ENCODE measurements at regions not wholly inside any gene's neighbourhood (a gene's known extent, or its start where the extent isn't known, plus 50 kb on each side); places are given as distances from the start of the nearest gene placed in this dataset.
"Not testable (repeated sequence)": the region's sequence is repeated elsewhere in the genome, so short reads cannot be mapped to it uniquely, and the experiment has no call there.

DNA sequence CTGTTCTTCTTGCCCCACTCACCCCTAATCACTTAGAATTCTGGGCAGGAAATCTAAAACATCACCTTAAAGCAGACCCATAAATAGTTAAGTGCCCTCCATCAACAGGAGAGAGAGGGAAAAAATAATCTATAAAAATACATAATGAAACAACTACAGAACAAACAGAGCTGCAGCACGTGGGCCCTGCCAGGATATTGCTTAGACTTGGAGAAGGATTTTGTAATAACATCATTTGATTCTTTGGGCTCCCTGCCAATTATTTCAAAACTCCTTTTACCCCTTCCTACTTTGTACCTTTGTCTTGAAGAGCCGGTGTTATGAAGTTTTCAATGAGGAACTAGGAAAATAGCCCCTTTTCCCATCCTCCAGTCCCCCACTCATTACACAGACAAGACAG lies 130.6 kb upstream of the TOX3 start:
- H3K79me2 ChIP-seq (ENCODE audit: low read length) = no peaks in the 10 kb centered on the region
- H3K4me2 ChIP-seq (ENCODE audit: low read depth, low read length, poor library complexity, severe bottlenecking) = no peak overlapping the region
- DNase-seq = no peak
- no peaks in the 10 kb centered on the region for H4K20me1 ChIP-seq (ENCODE audit: insufficient read depth, low read depth, low read length)
- H3K9me3 ChIP-seq (ENCODE audit: low read length) = no peaks in the 10 kb centered on the region
- H3K27ac ChIP-seq (ENCODE audit: low read length) = no peak overlapping the region
- H3K4me3 ChIP-seq (ENCODE audit: low read length) = no peak overlapping the region
- no peaks in the 10 kb centered on the region for H3K9me2 ChIP-seq (replicated peaks; ENCODE audit: insufficient read depth, low read length)
- no peaks in the 10 kb centered on the region for H3K4me1 ChIP-seq (ENCODE audit: low read length)
- H3K27me3 ChIP-seq (ENCODE audit: low read length) = no peaks in the 10 kb centered on the region
- no peaks in the 10 kb centered on the region for H3K36me3 ChIP-seq (ENCODE audit: insufficient read depth, low read length)
- H3K9ac ChIP-seq (ENCODE audit: low read length) = no peak overlapping the region
- no peak overlapping the region for H2AFZ ChIP-seq (ENCODE audit: low read length)

DNA sequence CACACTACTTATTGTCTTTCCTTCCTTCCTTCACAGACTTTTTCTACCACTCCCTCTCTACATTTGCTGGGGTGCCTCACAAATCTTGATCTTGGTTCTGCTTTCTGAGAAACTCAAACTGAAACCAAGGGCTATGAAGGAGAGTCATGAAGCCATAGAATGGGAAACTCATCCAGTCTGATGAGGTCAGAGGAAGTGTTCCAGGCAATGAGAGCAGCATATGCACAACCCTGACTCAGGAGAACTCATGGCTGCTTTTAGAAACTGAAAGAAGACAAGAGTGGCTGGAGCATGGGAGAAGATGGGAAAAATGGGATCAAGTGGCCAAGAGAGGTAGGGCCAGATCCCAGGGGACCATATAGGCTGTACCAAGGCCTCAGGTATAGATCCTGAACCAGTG lies 130.0 kb upstream of the TOX3 start:
- H3K27me3 ChIP-seq (ENCODE audit: low read length) = no peaks in the 10 kb centered on the region
- DNase-seq = no peak
- no peaks in the 10 kb centered on the region for H3K9me2 ChIP-seq (replicated peaks; ENCODE audit: insufficient read depth, low read length)
- no peaks in the 10 kb centered on the region for H3K4me1 ChIP-seq (ENCODE audit: low read length)
- no peak overlapping the region for H3K9ac ChIP-seq (ENCODE audit: low read length)
- H3K9me3 ChIP-seq (ENCODE audit: low read length) = no peaks in the 10 kb centered on the region
- no peak overlapping the region for H3K4me3 ChIP-seq (ENCODE audit: low read length)
- no peak overlapping the region for H3K27ac ChIP-seq (ENCODE audit: low read length)
- no peak overlapping the region for H3K4me2 ChIP-seq (ENCODE audit: low read depth, low read length, poor library complexity, severe bottlenecking)
- H3K79me2 ChIP-seq (ENCODE audit: low read length) = no peaks in the 10 kb centered on the region
- H2AFZ ChIP-seq (ENCODE audit: low read length) = no peak overlapping the region
- H3K36me3 ChIP-seq (ENCODE audit: insufficient read depth, low read length) = no peaks in the 10 kb centered on the region
- no peaks in the 10 kb centered on the region for H4K20me1 ChIP-seq (ENCODE audit: insufficient read depth, low read depth, low read length)

DNA sequence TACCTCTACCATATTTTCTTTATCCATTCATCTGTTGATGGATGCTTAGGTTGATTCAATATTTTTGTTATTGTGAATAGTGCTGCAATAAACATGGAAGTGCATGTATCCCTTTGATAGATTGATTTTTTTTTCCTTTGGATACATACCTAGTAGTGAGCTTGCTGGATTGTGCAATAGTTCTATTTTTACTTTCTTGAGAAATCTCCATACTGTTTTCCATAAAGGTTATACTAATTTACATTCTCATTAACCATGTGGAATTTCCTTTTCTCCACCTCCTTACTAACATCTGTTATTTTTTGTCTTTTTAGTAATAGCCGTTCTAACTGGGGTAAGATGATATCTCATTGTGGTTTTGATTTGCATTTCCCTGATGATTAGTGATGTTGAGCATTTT lies 124.6 kb upstream of the TOX3 start:
- H3K4me1 ChIP-seq (ENCODE audit: low read length) = no peaks in the 10 kb centered on the region
- H4K20me1 ChIP-seq (ENCODE audit: insufficient read depth, low read depth, low read length) = no peaks in the 10 kb centered on the region
- H3K4me2 ChIP-seq (ENCODE audit: low read depth, low read length, poor library complexity, severe bottlenecking) = no peak overlapping the region
- H3K79me2 ChIP-seq (ENCODE audit: low read length) = no peaks in the 10 kb centered on the region
- no peak overlapping the region for H2AFZ ChIP-seq (ENCODE audit: low read length)
- H3K9me3 ChIP-seq (ENCODE audit: low read length) = no peaks in the 10 kb centered on the region
- H3K27ac ChIP-seq (ENCODE audit: low read length) = no peak overlapping the region
- H3K9ac ChIP-seq (ENCODE audit: low read length) = no peak overlapping the region
- DNase-seq = no peak
- no peaks in the 10 kb centered on the region for H3K36me3 ChIP-seq (ENCODE audit: insufficient read depth, low read length)
- no peak overlapping the region for H3K4me3 ChIP-seq (ENCODE audit: low read length)
- no peaks in the 10 kb centered on the region for H3K27me3 ChIP-seq (ENCODE audit: low read length)
- H3K9me2 ChIP-seq (replicated peaks; ENCODE audit: insufficient read depth, low read length) = no peaks in the 10 kb centered on the region

DNA sequence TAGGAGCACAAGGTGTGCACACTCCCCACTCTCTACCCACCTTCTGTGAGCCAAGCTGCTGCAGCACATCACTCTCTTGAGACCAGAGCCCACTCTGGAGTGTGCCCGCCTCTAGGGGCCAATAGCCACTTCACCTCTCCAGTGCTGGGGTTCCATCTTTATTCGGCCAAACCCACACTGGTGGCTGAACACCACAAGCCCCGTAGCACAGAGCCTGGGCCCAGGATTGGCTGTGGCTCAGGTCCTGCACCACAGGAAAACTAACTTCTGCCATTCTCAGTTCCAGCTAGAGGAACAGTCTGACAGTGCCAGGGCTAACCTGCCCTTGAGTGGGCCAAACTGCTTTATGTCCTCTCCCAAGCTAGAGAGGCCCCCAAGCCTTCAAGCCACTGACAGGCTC lies 111.0 kb upstream of the TOX3 start:
- Histone ChIP-seq H3K27me3 (ENCODE audit: low read length) (no peaks in the 10 kb centered on the region), H3K9me3 (ENCODE audit: low read length) (no peaks in the 10 kb centered on the region), H3K9ac (ENCODE audit: low read length) (no peak overlapping the region), H3K4me3 (ENCODE audit: low read length) (no peak overlapping the region), H3K79me2 (ENCODE audit: low read length) (no peaks in the 10 kb centered on the region), H3K4me2 (ENCODE audit: low read depth, low read length, poor library complexity, severe bottlenecking) (no peak overlapping the region), H3K4me1 (ENCODE audit: low read length) (no peaks in the 10 kb centered on the region), H2AFZ (ENCODE audit: low read length) (no peak overlapping the region), H3K36me3 (ENCODE audit: insufficient read depth, low read length) (no peaks in the 10 kb centered on the region), H3K9me2 (replicated peaks; ENCODE audit: insufficient read depth, low read length) (no peaks in the 10 kb centered on the region), H3K27ac (ENCODE audit: low read length) (no peak overlapping the region), H4K20me1 (ENCODE audit: insufficient read depth, low read depth, low read length) (no peaks in the 10 kb centered on the region)
- no peak for DNase-seq

DNA sequence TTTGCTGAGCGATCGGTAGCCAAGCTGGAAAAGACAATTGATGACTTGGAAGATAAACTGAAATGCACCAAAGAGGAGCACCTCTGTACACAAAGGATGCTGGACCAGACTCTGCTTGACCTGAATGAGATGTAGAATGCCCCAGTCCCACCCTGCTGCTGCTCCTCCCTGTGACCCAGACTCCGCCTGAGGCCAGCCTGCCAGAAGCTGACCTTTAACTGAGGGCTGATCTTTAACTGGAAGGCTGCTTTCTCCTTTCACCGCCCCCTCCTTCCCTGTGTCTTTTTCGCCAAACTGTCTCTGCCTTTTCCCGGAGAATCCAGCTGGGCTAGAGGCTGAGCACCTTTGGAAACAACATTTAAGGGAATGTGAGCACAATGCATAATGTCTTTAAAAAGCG lies 109.0 kb upstream of the TOX3 start:
- H2AFZ ChIP-seq (ENCODE audit: low read length); H3K9me2 ChIP-seq (replicated peaks; ENCODE audit: insufficient read depth, low read length); H3K27me3 ChIP-seq (ENCODE audit: low read length); H3K79me2 ChIP-seq (ENCODE audit: low read length); H3K27ac ChIP-seq (ENCODE audit: low read length); H3K4me2 ChIP-seq (ENCODE audit: low read depth, low read length, poor library complexity, severe bottlenecking); H3K36me3 ChIP-seq (ENCODE audit: insufficient read depth, low read length); H3K9ac ChIP-seq (ENCODE audit: low read length); H3K9me3 ChIP-seq (ENCODE audit: low read length); DNase-seq; H3K4me1 ChIP-seq (ENCODE audit: low read length); H3K4me3 ChIP-seq (ENCODE audit: low read length); H4K20me1 ChIP-seq (ENCODE audit: insufficient read depth, low read depth, low read length): not testable (repeated sequence)

DNA sequence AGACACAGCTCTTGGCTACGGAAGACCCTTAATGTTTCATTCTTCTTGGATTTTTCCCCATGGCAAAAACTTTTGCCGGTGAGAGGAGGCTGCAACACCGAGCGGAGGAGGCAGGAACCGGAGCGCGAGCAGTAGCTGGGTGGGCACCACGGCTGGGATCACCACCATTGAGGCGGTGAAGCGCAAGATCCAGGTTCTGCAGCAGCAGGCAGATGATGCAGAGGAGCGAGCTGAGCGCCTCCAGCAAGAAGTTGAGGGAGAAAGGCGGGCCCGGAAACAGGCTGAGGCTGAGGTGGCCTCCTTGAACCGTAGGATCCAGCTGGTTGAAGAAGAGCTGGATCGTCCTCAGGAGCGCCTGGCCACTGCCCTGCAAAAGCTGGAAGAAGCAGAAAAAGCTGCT lies 108.2 kb upstream of the TOX3 start:
- not testable (repeated sequence) for H3K9me2 ChIP-seq (replicated peaks; ENCODE audit: insufficient read depth, low read length); H4K20me1 ChIP-seq (ENCODE audit: insufficient read depth, low read depth, low read length); H3K4me3 ChIP-seq (ENCODE audit: low read length); H3K79me2 ChIP-seq (ENCODE audit: low read length); H3K4me2 ChIP-seq (ENCODE audit: low read depth, low read length, poor library complexity, severe bottlenecking); H3K27ac ChIP-seq (ENCODE audit: low read length); H3K4me1 ChIP-seq (ENCODE audit: low read length); DNase-seq; H3K9ac ChIP-seq (ENCODE audit: low read length); H2AFZ ChIP-seq (ENCODE audit: low read length); H3K36me3 ChIP-seq (ENCODE audit: insufficient read depth, low read length); H3K9me3 ChIP-seq (ENCODE audit: low read length); H3K27me3 ChIP-seq (ENCODE audit: low read length)

DNA sequence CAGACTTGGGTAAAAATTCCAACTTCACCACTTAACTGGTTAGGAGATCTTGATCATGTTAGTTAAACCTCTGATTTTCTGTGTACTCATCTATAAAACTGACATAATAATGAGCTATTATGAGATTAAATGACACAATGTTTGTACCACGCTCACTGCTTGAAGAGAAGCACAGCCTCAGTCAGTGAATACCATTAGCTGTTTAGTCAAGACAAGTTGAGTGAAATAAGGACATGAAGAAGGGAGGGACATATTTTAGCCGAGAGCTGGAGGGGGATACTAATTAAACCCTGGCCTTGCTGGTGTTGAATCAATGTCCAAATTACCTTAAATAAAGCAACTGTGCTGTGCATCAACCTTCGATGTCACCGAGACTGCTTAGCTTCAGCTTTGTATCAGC lies 105.1 kb upstream of the TOX3 start:
- Histone ChIP-seq H3K9ac (ENCODE audit: low read length) (no peak overlapping the region), H3K27me3 (ENCODE audit: low read length) (no peaks in the 10 kb centered on the region), H2AFZ (ENCODE audit: low read length) (no peak overlapping the region), H3K9me3 (ENCODE audit: low read length) (no peaks in the 10 kb centered on the region), H4K20me1 (ENCODE audit: insufficient read depth, low read depth, low read length) (no peaks in the 10 kb centered on the region), H3K9me2 (replicated peaks; ENCODE audit: insufficient read depth, low read length) (no peaks in the 10 kb centered on the region), H3K4me1 (ENCODE audit: low read length) (no peaks in the 10 kb centered on the region), H3K79me2 (ENCODE audit: low read length) (no peaks in the 10 kb centered on the region), H3K36me3 (ENCODE audit: insufficient read depth, low read length) (no peaks in the 10 kb centered on the region), H3K4me2 (ENCODE audit: low read depth, low read length, poor library complexity, severe bottlenecking) (no peak overlapping the region), H3K27ac (ENCODE audit: low read length) (no peak overlapping the region), H3K4me3 (ENCODE audit: low read length) (no peak overlapping the region)
- DNase-seq = no peak

DNA sequence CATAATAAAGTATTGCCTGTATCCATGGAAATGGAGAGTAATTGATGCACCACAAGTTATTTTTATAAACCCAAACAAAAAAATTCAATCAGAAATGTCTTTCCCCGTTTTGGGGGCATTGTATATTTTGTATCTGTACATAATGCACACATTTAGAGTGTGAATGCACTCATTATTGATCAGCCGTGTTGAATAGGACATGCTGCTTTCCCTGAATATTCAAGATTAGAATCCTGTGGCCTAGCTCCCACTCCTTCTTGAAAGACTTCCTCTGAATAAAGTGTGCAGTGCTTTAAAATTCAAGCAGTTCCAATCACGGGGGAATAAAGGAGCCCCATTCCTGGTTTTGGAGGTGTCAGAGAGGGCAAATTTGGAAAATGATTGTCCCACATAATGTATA lies 103.8 kb upstream of the TOX3 start:
- DNase-seq = no peak
- Histone ChIP-seq H3K9me3 (ENCODE audit: low read length) (no peaks in the 10 kb centered on the region), H3K36me3 (ENCODE audit: insufficient read depth, low read length) (no peaks in the 10 kb centered on the region), H2AFZ (ENCODE audit: low read length) (no peak overlapping the region), H3K4me2 (ENCODE audit: low read depth, low read length, poor library complexity, severe bottlenecking) (no peak overlapping the region), H3K9ac (ENCODE audit: low read length) (no peak overlapping the region), H3K27ac (ENCODE audit: low read length) (no peak overlapping the region), H3K9me2 (replicated peaks; ENCODE audit: insufficient read depth, low read length) (no peaks in the 10 kb centered on the region), H3K27me3 (ENCODE audit: low read length) (no peaks in the 10 kb centered on the region), H4K20me1 (ENCODE audit: insufficient read depth, low read depth, low read length) (no peaks in the 10 kb centered on the region), H3K79me2 (ENCODE audit: low read length) (no peaks in the 10 kb centered on the region), H3K4me3 (ENCODE audit: low read length) (no peak overlapping the region), H3K4me1 (ENCODE audit: low read length) (no peaks in the 10 kb centered on the region)

DNA sequence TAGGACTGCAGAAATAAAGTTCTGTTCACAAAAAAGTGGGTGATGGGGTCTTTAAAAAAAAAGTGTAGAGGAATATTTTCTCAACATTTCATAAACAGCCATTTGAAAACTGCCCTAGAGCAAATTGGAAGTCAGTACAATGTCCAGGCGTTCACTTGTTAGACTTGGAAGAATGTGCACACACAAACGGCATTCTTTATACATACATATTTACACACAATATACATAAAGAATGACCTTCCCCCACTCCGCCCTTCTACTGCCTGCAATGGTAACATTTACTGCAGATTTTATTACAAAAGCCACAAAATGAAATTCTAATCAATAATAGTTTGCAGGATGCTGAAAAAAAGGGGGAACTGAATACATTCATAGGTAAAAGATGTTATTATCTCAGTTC lies 103.4 kb upstream of the TOX3 start:
- Histone ChIP-seq H3K27ac (ENCODE audit: low read length) (no peak overlapping the region), H3K4me2 (ENCODE audit: low read depth, low read length, poor library complexity, severe bottlenecking) (no peak overlapping the region), H4K20me1 (ENCODE audit: insufficient read depth, low read depth, low read length) (no peaks in the 10 kb centered on the region), H3K79me2 (ENCODE audit: low read length) (no peaks in the 10 kb centered on the region), H3K9ac (ENCODE audit: low read length) (no peak overlapping the region), H3K9me2 (replicated peaks; ENCODE audit: insufficient read depth, low read length) (no peaks in the 10 kb centered on the region), H3K9me3 (ENCODE audit: low read length) (no peaks in the 10 kb centered on the region), H3K4me1 (ENCODE audit: low read length) (no peaks in the 10 kb centered on the region), H3K36me3 (ENCODE audit: insufficient read depth, low read length) (no peaks in the 10 kb centered on the region), H3K4me3 (ENCODE audit: low read length) (no peak overlapping the region), H2AFZ (ENCODE audit: low read length) (no peak overlapping the region), H3K27me3 (ENCODE audit: low read length) (no peaks in the 10 kb centered on the region)
- no peak for DNase-seq

All from Karpas-422 (cell line).